H9 (cell line): ENCODE measurements at regions not wholly inside any gene's neighbourhood (a gene's known extent, or its start where the extent isn't known, plus 50 kb on each side); places are given as distances from the start of the nearest gene placed in this dataset.

Source experiments
- DNase-seq: peaks from one replicate; pipeline ENCODE4 v3.0.0-alpha.2; 2017
- H2AFZ ChIP-seq: one replicate; pipeline ENCODE4 v1.6.1; 2013; ENCODE audit warnings: mild to moderate bottlenecking, low read length, control low read depth, moderate library complexity
- H2AK5ac ChIP-seq: 2 replicates; pipeline ENCODE4 v1.6.1; 2013; ENCODE audit warnings: low read length, control low read depth, mixed read lengths; ENCODE audit not compliant: insufficient read length
- H2BK120ac ChIP-seq: one replicate; pipeline ENCODE4 v1.6.1; 2013; ENCODE audit warnings: low read depth, mild to moderate bottlenecking, low read length, control low read depth, inconsistent platforms; ENCODE audit not compliant: poor library complexity, severe bottlenecking
- H2BK12ac ChIP-seq: 2 replicates; pipeline ENCODE4 v1.6.1; 2013; ENCODE audit warnings: low read length, control low read depth, mixed read lengths, low read depth; ENCODE audit not compliant: insufficient read length
- H2BK15ac ChIP-seq: 2 replicates; pipeline ENCODE4 v1.6.1; 2013; ENCODE audit warnings: low read depth, low read length, control low read depth
- H2BK20ac ChIP-seq: one replicate; pipeline ENCODE4 v1.6.1; 2013; ENCODE audit warnings: low read depth, mild to moderate bottlenecking, low read length, control low read depth, inconsistent platforms; ENCODE audit not compliant: poor library complexity, severe bottlenecking
- H2BK5ac ChIP-seq: 2 replicates; pipeline ENCODE4 v1.6.1; 2013; ENCODE audit warnings: low read length, control low read depth, mixed read lengths; ENCODE audit not compliant: insufficient read length
- H3K14ac ChIP-seq: 2 replicates; pipeline ENCODE4 v1.6.1; 2013; ENCODE audit warnings: low read length, control low read depth; ENCODE audit not compliant: insufficient read depth
- H3K18ac ChIP-seq: 2 replicates; pipeline ENCODE4 v1.6.1; 2013; ENCODE audit warnings: low read depth, mild to moderate bottlenecking, mixed read lengths, low read length, control low read depth; ENCODE audit not compliant: insufficient read length
- H3K23ac ChIP-seq: 2 replicates; pipeline ENCODE4 v1.6.1; 2013; ENCODE audit warnings: low read length, control low read depth, mixed read lengths, low read depth; ENCODE audit not compliant: insufficient read length
- H3K23me2 ChIP-seq: 2 replicates; pipeline ENCODE4 v1.6.1; 2013; ENCODE audit warnings: low read depth, mild to moderate bottlenecking, mixed read lengths, low read length, control low read depth; ENCODE audit not compliant: insufficient read length, poor library complexity, severe bottlenecking
- H3K27ac ChIP-seq: 2 replicates; pipeline ENCODE4 v1.5.1; 2013; ENCODE audit warnings: low read length, control low read depth, mixed read lengths, low read depth; ENCODE audit not compliant: insufficient read length
- H3K27me3 ChIP-seq: 2 replicates; pipeline ENCODE4 v1.6.1; 2013; ENCODE audit warnings: low read length, control low read depth, inconsistent platforms; ENCODE audit not compliant: insufficient read depth
- H3K4ac ChIP-seq: 2 replicates; pipeline ENCODE4 v1.6.1; 2013; ENCODE audit warnings: low read depth, mild to moderate bottlenecking, control low read depth, inconsistent platforms, low read length, moderate library complexity
- H3K4me1 ChIP-seq: 2 replicates; pipeline ENCODE4 v1.6.1; 2013; ENCODE audit warnings: low read length, control low read depth, inconsistent platforms; ENCODE audit not compliant: insufficient read depth
- H3K4me2 ChIP-seq: 2 replicates; pipeline ENCODE4 v1.6.1; 2013; ENCODE audit warnings: low read length, control low read depth, mixed read lengths; ENCODE audit not compliant: insufficient read length, insufficient read depth
- H3K56ac ChIP-seq: 2 replicates; pipeline ENCODE4 v1.6.1; 2013; ENCODE audit warnings: low read depth, mild to moderate bottlenecking, mixed read lengths, low read length, control low read depth; ENCODE audit not compliant: insufficient read length
- H3K79me1 ChIP-seq: 2 replicates; pipeline ENCODE4 v1.6.1; 2013; ENCODE audit warnings: low read depth, mild to moderate bottlenecking, moderate library complexity, low read length, control low read depth, inconsistent platforms; ENCODE audit not compliant: insufficient read depth, poor library complexity, severe bottlenecking
- H3K79me2 ChIP-seq: 2 replicates; pipeline ENCODE4 v1.6.1; 2013; ENCODE audit warnings: low read length, control low read depth, inconsistent platforms; ENCODE audit not compliant: insufficient read depth
- H3K9ac ChIP-seq: 2 replicates; pipeline ENCODE4 v1.6.1; 2013; ENCODE audit warnings: low read length, control low read depth, mixed read lengths; ENCODE audit not compliant: insufficient read length; ENCODE audit errors: extremely low read depth
- H3K9me3 ChIP-seq: one replicate; pipeline ENCODE4 v1.6.1; 2013; ENCODE audit warnings: low read depth, low read length, inconsistent platforms; ENCODE audit not compliant: control insufficient read depth
- H3T11ph ChIP-seq: one replicate; pipeline ENCODE4 v1.6.1; 2013; ENCODE audit warnings: mild to moderate bottlenecking, low read length, control low read depth, inconsistent platforms
- H4K20me1 ChIP-seq: one replicate; pipeline ENCODE4 v1.6.1; 2013; ENCODE audit not compliant: control insufficient read depth, insufficient read length, insufficient read depth
- H4K5ac ChIP-seq: 2 replicates; pipeline ENCODE4 v1.6.1; 2013; ENCODE audit warnings: low read depth, mild to moderate bottlenecking, mixed read lengths, low read length, control low read depth; ENCODE audit not compliant: insufficient read length
- H4K8ac ChIP-seq: replicated peaks from 2 replicates; pipeline ENCODE4 v1.6.1; 2013; ENCODE audit warnings: low read length, control low read depth, mixed read lengths, low read depth; ENCODE audit not compliant: insufficient read length
- H4K91ac ChIP-seq: 2 replicates; pipeline ENCODE4 v1.6.1; 2013; ENCODE audit warnings: low read depth, mild to moderate bottlenecking, moderate library complexity, mixed read lengths, low read length, control low read depth; ENCODE audit not compliant: insufficient read length
- H3K27ac Mint-ChIP-seq, 3 experiments: 2 replicates in 2 of 3; 3 replicates in 1 of 3; pipeline ENCODE4 v1.8.0; 2020 to 2021; ENCODE audit warnings: mixed read lengths in 3 of 3, mild to moderate bottlenecking in 1 of 3, moderate library complexity in 1 of 3
- H3K27me3 Mint-ChIP-seq: 2 replicates; pipeline ENCODE4 v1.8.0; 2021; ENCODE audit warnings: low read depth, mild to moderate bottlenecking, moderate library complexity, mixed read lengths
- H3K36me3 Mint-ChIP-seq, 3 experiments: 2 replicates in 2 of 3; 3 replicates in 1 of 3; pipeline ENCODE4 v1.8.0; 2020 to 2021; ENCODE audit warnings: low read depth in 3 of 3, mixed read lengths in 3 of 3; ENCODE audit not compliant: insufficient read depth in 1 of 3
- H3K4me1 Mint-ChIP-seq, 2 experiments: 2 replicates each; pipeline ENCODE4 v1.8.0; 2020; ENCODE audit warnings: mixed read lengths in 2 of 2
- H3K4me3 Mint-ChIP-seq, 2 experiments: 2 replicates in 1 of 2; 3 replicates in 1 of 2; pipeline ENCODE4 v1.8.0; 2020 to 2021; ENCODE audit warnings: mild to moderate bottlenecking in 2 of 2, mixed read lengths in 2 of 2, moderate library complexity in 1 of 2
- H3K9me3 Mint-ChIP-seq, 2 experiments: 2 replicates in 1 of 2; 3 replicates in 1 of 2; pipeline ENCODE4 v1.8.0; 2020; ENCODE audit warnings: mild to moderate bottlenecking in 2 of 2, mixed read lengths in 2 of 2, moderate library complexity in 1 of 2
- WGBS: extraction: QIAGEN DNeasy Blood & Tissue Kit; methylation state at CpG from one replicate; pipeline ENCODE4 v1.1.7; 2013; ENCODE audit warnings: missing lambda C conversion rate, low lambda C conversion rate, mixed read lengths; ENCODE audit not compliant: insufficient read length; ENCODE audit errors: extremely low coverage; 5-methylcytosine and 5-hydroxymethylcytosine counted together
- TF ChIP-seq, protein P1 (sequence below): fragments of 200-600 bp; sonication (generic); conservative IDR thresholded peaks from 3 replicates; pipeline ENCODE4 v1.8.0; 2021; ENCODE audit warnings: antibody characterized with exemption, mild to moderate bottlenecking

DNA sequence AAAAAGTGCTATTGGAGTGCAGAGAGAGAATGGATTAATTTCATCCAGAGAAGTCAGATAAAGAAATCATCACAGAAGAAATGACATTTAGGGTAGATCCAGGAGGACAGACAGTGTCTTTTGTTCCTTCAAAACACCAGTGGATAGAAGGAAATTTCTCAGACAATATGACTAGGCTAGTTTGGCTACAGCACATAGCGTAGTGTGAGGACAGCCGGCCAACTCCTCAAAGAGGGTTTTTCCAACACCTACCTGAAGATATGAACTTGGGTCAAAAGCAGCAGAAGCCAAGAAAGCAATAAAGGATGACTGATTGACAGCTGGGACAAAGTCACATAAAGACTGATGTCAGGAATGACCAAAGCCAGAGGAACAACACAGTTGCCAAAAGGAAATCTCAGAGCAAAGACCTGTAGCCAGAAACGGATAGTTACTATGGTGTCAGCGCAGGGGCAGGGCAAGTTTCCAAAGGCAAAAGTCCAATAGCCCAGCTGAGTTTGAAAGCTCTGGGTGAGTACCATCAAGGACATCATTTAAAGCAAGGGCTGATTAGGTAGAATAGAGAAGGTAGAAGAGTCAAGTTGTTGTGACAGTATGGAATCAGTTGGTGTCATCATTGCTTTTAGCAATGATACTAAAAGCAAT, 58.7 kb upstream of the PDE3A start:
- no peak overlapping the region for H2AFZ ChIP-seq
- no peak overlapping the region for H3K27ac ChIP-seq
- H3K56ac ChIP-seq, result no peak overlapping the region
- Mint-ChIP-seq H3K4me1 (peaks cover 3 to 5% of the 10 kb centered on the region in 2 experiments; a peak in 2 of 4 replicates), H3K9me3 (peaks cover 21 to 26% of the 10 kb centered on the region in 2 experiments), H3K36me3 (peaks cover 7 to 28% (median 12%) of the 10 kb centered on the region in 3 experiments; a peak in 6 of 7 replicates), H3K4me3 (no peak overlapping the region), H3K27ac (no peak overlapping the region; a peak in 1 of 7 replicates), H3K27me3 (no peaks in the 10 kb centered on the region)
- no peaks in the 10 kb centered on the region for H3K79me2 ChIP-seq
- H3K27me3 ChIP-seq, result no peaks in the 10 kb centered on the region
- no peak overlapping the region for H3K23ac ChIP-seq
- H3K9ac ChIP-seq, result no peak overlapping the region
- H4K20me1 ChIP-seq, result no peaks in the 10 kb centered on the region
- H2AK5ac ChIP-seq, result no peak overlapping the region
- H2BK12ac ChIP-seq, result no peak overlapping the region
- H3K23me2 ChIP-seq, result no peaks in the 10 kb centered on the region
- peaks cover 5% of the 10 kb centered on the region for H3K9me3 ChIP-seq
- H3K79me1 ChIP-seq, result no peaks in the 10 kb centered on the region
- H3K18ac ChIP-seq, result no peak overlapping the region
- H2BK15ac ChIP-seq, result no peak overlapping the region
- H2BK20ac ChIP-seq, result no peak overlapping the region
- WGBS, result no CpG with 5 or more reads among the region's 4 CpGs
- TF ChIP-seq, protein P1, sequence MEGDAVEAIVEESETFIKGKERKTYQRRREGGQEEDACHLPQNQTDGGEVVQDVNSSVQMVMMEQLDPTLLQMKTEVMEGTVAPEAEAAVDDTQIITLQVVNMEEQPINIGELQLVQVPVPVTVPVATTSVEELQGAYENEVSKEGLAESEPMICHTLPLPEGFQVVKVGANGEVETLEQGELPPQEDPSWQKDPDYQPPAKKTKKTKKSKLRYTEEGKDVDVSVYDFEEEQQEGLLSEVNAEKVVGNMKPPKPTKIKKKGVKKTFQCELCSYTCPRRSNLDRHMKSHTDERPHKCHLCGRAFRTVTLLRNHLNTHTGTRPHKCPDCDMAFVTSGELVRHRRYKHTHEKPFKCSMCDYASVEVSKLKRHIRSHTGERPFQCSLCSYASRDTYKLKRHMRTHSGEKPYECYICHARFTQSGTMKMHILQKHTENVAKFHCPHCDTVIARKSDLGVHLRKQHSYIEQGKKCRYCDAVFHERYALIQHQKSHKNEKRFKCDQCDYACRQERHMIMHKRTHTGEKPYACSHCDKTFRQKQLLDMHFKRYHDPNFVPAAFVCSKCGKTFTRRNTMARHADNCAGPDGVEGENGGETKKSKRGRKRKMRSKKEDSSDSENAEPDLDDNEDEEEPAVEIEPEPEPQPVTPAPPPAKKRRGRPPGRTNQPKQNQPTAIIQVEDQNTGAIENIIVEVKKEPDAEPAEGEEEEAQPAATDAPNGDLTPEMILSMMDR, result no peak
- H3K4ac ChIP-seq, result no peak overlapping the region
- H4K91ac ChIP-seq, result no peak overlapping the region
- H2BK5ac ChIP-seq, result no peak overlapping the region
- no peaks in the 10 kb centered on the region for H3K4me1 ChIP-seq
- no peak overlapping the region for H4K8ac ChIP-seq
- no peak for DNase-seq
- H3T11ph ChIP-seq, result no peak overlapping the region
- no peak overlapping the region for H3K4me2 ChIP-seq
- no peak overlapping the region for H2BK120ac ChIP-seq
- H4K5ac ChIP-seq, result no peak overlapping the region
- no peak overlapping the region for H3K14ac ChIP-seq
